ENCODE measurements at regions not wholly inside any gene's neighbourhood (a gene's known extent, or its start where the extent isn't known, plus 50 kb on each side); places are given as distances from the start of the nearest gene placed in this dataset.

DNA sequence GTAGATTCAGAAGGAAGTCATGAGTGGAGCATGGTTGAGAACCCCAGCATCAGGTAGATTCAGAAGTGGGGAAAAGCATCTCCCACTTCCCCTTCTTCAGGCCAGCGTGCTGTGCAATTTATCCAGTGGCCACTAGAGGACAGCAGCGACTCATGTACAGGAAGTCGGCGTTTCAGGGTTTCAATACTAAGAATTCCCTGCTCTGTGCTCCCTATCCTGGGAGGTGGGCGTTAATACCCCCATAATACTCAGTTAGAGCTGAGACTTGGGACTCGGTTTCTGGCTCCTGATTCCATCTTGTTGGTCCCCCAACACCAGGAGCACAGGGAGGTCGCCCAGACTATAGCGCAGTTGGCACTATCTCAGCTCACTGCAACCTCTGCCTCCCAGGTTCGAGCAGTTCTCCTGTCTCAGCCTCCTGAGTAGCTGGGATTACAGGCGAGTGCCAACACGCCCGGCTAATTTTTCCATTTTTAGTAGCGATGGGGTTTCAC, 75.3 kb upstream of the AMZ2 start:
- Histone ChIP-seq H4K20me1 (ENCODE audit: insufficient read depth, low read length) (no peaks in the 10 kb centered on the region), H3K27me3 (ENCODE audit: control insufficient read depth in 1 of 2, insufficient read depth in 2 of 2, low read length in 2 of 2) (peaks cover 0 to 9% of the 10 kb centered on the region in 2 experiments; a peak in 2 of 5 replicates), H3K9ac (ENCODE audit: insufficient read depth, low read depth, low read length) (no peak overlapping the region), H3K36me3 (replicated peaks in 1 of 2; ENCODE audit: control insufficient read depth in 1 of 2, insufficient read depth in 2 of 2, low read length in 2 of 2) (no peaks in the 10 kb centered on the region), H3K4me1 (ENCODE audit: insufficient read depth, low read length) (peaks cover 37% of the 10 kb centered on the region), H3K4me3 (replicated peaks in 1 of 3; ENCODE audit: insufficient read depth in 1 of 3, low read depth in 2 of 3, low read length in 3 of 3) (no peak overlapping the region), H3K4me2 (ENCODE audit: low read depth, low read length) (peak overlapping the region; percentile 38; the same call in 1 of the 2 replicates), H2AFZ (ENCODE audit: low read length) (no peak overlapping the region), H3K79me2 (ENCODE audit: insufficient read depth, low read length) (no peaks in the 10 kb centered on the region), H3K27ac (ENCODE audit: extremely low read length, insufficient read depth, low read length) (no peak overlapping the region), H3K9me3 (ENCODE audit: low read length) (no peaks in the 10 kb centered on the region)
- ChIA-PET CTCF (ENCODE audit: low intra/inter-chr PET ratio, low total read pairs) (interaction anchor here (1.7 to 2.8 kb wide), 5 partner anchors 28 to 294 kb away, joined by 7 to 22 read pairs (median 12); no protein-coding TSS in a partner anchor), POLR2A (no interaction called here)
- intact Hi-C loops (cut with micrococcal nuclease; ENCODE audit: unreplicated experiment) (loop anchor here (1.0 kb wide), 3 partner anchors 28 to 291 kb away; no protein-coding TSS in a partner anchor), in situ Hi-C loops (cut with HindIII; ENCODE audit: extremely low pct_ligation_motif_present, low pct_unique_long_range_greater_than_20kb) (loop anchor here (5.0 to 25.0 kb wide), 2 partner anchors 290 to 590 kb away; no protein-coding TSS in a partner anchor)
- ATAC-seq (peak; percentile 68), FAIRE-seq (peak; percentile 94), DNase-seq (ENCODE audit: low spot score) (peak; percentile 67)
- 12% methylated on average over 11 of the region's 13 CpGs for WGBS (ENCODE audit: low lambda C conversion rate)
- BruUV-seq (replicated peaks), result no TSS peak
- TF ChIP-seq, protein P1, sequence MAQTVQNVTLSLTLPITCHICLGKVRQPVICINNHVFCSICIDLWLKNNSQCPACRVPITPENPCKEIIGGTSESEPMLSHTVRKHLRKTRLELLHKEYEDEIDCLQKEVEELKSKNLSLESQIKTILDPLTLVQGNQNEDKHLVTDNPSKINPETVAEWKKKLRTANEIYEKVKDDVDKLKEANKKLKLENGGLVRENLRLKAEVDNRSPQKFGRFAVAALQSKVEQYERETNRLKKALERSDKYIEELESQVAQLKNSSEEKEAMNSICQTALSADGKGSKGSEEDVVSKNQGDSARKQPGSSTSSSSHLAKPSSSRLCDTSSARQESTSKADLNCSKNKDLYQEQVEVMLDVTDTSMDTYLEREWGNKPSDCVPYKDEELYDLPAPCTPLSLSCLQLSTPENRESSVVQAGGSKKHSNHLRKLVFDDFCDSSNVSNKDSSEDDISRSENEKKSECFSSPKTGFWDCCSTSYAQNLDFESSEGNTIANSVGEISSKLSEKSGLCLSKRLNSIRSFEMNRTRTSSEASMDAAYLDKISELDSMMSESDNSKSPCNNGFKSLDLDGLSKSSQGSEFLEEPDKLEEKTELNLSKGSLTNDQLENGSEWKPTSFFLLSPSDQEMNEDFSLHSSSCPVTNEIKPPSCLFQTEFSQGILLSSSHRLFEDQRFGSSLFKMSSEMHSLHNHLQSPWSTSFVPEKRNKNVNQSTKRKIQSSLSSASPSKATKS (CRISPR knock-in tag; IDR thresholded peaks at IDR 0.05), result no peak
- no peak for TF ChIP-seq U2AF1 (optimal IDR thresholded peaks at IDR 0.05; ENCODE audit: low read depth, low read length)
- peak; percentile 30; the same call in 1 of the 2 replicates for TF ChIP-seq ZNF891 (CRISPR knock-in tag; IDR thresholded peaks at IDR 0.05)
- TF ChIP-seq, protein P2, sequence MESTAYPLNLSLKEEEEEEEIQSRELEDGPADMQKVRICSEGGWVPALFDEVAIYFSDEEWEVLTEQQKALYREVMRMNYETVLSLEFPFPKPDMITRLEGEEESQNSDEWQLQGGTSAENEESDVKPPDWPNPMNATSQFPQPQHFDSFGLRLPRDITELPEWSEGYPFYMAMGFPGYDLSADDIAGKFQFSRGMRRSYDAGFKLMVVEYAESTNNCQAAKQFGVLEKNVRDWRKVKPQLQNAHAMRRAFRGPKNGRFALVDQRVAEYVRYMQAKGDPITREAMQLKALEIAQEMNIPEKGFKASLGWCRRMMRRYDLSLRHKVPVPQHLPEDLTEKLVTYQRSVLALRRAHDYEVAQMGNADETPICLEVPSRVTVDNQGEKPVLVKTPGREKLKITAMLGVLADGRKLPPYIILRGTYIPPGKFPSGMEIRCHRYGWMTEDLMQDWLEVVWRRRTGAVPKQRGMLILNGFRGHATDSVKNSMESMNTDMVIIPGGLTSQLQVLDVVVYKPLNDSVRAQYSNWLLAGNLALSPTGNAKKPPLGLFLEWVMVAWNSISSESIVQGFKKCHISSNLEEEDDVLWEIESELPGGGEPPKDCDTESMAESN (CRISPR knock-in tag; conservative IDR thresholded peaks at IDR 0.05), result no peak
- peak; percentile 46; the same call in 1 of the 2 replicates for TF ChIP-seq ZNF782 (CRISPR knock-in tag; IDR thresholded peaks at IDR 0.05; ENCODE audit: borderline replicate concordance)
- no peak for TF ChIP-seq ZNF34 (CRISPR knock-in tag; IDR thresholded peaks at IDR 0.05; ENCODE audit: borderline replicate concordance)
- no peak for TF ChIP-seq ZSCAN12 (CRISPR knock-in tag; IDR thresholded peaks at IDR 0.05)
- no peak; the same call in 1 of the 2 replicates for TF ChIP-seq ZNF749 (CRISPR knock-in tag; IDR thresholded peaks at IDR 0.05; ENCODE audit: borderline replicate concordance)
- TF ChIP-seq, protein P3, sequence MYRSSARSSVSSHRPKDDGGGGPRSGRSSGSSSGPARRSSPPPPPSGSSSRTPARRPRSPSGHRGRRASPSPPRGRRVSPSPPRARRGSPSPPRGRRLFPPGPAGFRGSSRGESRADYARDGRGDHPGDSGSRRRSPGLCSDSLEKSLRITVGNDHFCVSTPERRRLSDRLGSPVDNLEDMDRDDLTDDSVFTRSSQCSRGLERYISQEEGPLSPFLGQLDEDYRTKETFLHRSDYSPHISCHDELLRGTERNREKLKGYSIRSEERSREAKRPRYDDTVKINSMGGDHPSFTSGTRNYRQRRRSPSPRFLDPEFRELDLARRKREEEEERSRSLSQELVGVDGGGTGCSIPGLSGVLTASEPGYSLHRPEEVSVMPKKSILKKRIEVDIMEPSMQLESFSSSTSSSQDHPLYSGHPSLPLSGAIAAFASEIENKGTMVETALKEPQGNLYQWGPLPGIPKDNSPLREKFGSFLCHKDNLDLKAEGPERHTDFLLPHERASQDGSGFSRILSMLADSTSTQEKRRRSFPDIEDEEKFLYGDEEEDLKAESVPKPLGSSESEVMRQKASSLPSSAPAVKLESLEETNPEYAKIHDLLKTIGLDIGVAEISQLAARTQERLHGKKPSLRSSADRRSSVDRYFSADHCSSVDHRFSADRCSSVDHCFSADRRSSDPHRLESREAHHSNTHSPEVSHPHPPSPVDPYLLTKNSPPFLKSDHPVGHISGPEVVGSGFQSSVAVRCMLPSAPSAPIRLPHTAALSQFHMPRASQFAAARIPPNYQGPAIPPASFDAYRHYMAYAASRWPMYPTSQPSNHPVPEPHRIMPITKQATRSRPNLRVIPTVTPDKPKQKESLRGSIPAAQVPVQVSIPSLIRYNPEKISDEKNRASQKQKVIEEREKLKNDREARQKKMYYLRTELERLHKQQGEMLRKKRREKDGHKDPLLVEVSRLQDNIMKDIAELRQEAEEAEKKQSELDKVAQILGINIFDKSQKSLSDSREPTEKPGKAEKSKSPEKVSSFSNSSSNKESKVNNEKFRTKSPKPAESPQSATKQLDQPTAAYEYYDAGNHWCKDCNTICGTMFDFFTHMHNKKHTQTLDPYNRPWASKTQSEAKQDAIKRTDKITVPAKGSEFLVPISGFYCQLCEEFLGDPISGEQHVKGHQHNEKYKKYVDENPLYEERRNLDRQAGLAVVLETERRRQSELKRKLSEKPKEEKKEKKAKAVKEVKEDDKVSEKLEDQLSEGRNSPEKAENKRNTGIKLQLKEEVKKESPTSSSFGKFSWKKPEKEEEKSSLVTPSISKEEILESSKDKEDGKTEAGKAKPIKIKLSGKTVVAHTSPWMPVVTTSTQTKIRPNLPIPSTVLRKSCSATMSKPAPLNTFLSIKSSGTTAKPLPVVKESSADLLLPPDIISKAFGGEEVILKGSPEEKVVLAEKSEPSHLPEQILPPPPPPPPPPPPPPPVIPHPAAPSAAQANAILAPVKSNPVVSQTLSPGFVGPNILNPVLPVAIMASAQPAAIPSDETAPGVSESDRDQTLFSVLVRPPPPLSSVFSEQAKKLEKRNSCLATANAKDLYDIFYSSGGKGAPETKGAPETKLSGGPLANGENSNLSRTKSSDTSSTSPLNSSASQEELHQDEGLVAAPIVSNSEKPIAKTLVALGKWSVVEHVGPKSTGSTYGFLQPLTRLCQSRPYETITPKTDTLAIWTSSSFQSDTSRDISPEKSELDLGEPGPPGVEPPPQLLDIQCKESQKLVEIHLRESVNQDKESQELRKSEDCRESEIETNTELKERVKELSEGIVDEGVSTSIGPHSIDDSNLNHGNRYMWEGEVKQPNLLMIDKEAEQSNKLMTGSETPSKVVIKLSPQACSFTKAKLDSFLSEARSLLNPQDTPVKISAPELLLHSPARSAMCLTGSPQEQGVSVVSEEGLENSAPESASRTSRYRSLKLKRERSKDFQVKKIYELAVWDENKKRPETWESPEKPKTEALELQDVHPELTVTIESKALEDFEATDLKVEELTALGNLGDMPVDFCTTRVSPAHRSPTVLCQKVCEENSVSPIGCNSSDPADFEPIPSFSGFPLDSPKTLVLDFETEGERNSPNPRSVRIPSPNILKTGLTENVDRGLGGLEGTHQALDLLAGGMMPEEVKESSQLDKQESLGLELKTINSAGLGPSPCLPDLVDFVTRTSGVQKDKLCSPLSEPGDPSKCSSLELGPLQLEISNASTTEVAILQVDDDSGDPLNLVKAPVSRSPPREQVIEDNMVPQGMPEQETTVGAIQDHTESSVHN (CRISPR knock-in tag; IDR thresholded peaks at IDR 0.05), result peak; percentile 75; the same call in 1 of the 2 replicates
- TF ChIP-seq NCOA2 (CRISPR knock-in tag; IDR thresholded peaks at IDR 0.05), result peak; percentile 19; the same call in 1 of the 2 replicates
- no peak for TF ChIP-seq RCOR2 (CRISPR knock-in tag; IDR thresholded peaks at IDR 0.05)
- no peak for TF ChIP-seq GTF2F1 (IDR thresholded peaks at IDR 0.05; ENCODE audit: low read length)

All from HepG2 (cell line).